Breast epithelium (tissue), 4 donors: ENCODE measurements at regions not wholly inside any gene's neighbourhood (a gene's known extent, or its start where the extent isn't known, plus 50 kb on each side); places are given as distances from the start of the nearest gene placed in this dataset.
"Not testable (repeated sequence)": the region's sequence is repeated elsewhere in the genome, so short reads cannot be mapped to it uniquely, and the experiment has no call there.

ENCODE experiments used
- DNase-seq, 2 donors: peaks; one replicate each; pipeline ENCODE4 v3.0.0-alpha.2; 2019; ENCODE audit warnings: low spot score in 2 of 2
- H3K27ac ChIP-seq, 2 donors: fragments of 200-600 bp; sonication (generic) in 1 of 2; one replicate each; pipeline ENCODE4 v1.5.1; 2016 to 2019; ENCODE audit warnings: mild to moderate bottlenecking in 1 of 2
- H3K27me3 ChIP-seq, 2 donors: fragments of 200-600 bp; sonication (generic) in 1 of 2; one replicate each; pipeline versions ENCODE4 v1.5.1 to v1.6.0; 2017 to 2019; ENCODE audit warnings: control low read depth in 1 of 2, mild to moderate bottlenecking in 1 of 2
- H3K36me3 ChIP-seq: fragments of 200-600 bp; one replicate; pipeline ENCODE4 v1.5.1; 2019
- H3K4me1 ChIP-seq, 2 donors: fragments of 200-600 bp; sonication (generic); one replicate each; pipeline ENCODE4 v1.5.1; 2016 to 2019; ENCODE audit warnings: control low read depth in 1 of 2
- H3K4me3 ChIP-seq, 3 donors: fragments of 200-600 bp; sonication (generic); 1 replicate in 2 of 3; 2 replicates in 1 of 3; pipeline ENCODE4 v1.5.1; 2016 to 2019; ENCODE audit warnings: mild to moderate bottlenecking in 3 of 3, moderate library complexity in 2 of 3
- H3K9me3 ChIP-seq, 2 donors: fragments of 200-600 bp; sonication (generic) in 1 of 2; one replicate each; pipeline ENCODE4 v1.5.1; 2016 to 2019; ENCODE audit warnings: control low read depth in 1 of 2
- intact Hi-C: fragments of 100-400 bp; cut with DNase I; formaldehyde crosslinking; loops from one replicate; pipeline ENCODE4 v1.15.1; 2023; ENCODE audit warnings: low total_unique reads

DNA sequence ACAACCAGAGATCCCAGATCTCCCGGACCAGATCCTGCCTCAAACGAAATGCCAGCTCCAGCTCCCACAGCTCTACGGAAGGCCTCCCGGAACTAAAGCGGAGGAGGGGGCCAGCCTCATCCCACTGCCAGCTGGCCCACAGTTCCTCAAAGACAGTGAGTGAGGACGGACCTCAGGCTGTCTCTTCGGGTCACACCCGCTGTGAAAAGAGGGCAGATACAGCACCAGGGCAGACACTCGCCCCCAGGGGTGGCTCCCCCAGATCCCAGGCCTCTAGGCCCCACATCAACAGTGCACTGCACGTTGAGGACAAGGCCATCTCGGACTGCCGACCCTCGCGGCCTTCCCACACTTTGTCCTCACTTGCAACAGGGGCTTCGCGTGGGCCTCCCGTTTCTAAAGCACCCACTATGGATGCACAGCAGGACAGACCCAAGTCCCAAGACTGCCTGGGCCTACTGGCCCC is 148.3 kb upstream of the C1QTNF3 start:
- H3K27me3 ChIP-seq, H3K36me3 ChIP-seq, H3K9me3 ChIP-seq, intact Hi-C loops, H3K4me1 ChIP-seq, H3K27ac ChIP-seq, H3K4me3 ChIP-seq: not testable (repeated sequence)
- peak in 1 of 2 donors; percentile 64 for DNase-seq

DNA sequence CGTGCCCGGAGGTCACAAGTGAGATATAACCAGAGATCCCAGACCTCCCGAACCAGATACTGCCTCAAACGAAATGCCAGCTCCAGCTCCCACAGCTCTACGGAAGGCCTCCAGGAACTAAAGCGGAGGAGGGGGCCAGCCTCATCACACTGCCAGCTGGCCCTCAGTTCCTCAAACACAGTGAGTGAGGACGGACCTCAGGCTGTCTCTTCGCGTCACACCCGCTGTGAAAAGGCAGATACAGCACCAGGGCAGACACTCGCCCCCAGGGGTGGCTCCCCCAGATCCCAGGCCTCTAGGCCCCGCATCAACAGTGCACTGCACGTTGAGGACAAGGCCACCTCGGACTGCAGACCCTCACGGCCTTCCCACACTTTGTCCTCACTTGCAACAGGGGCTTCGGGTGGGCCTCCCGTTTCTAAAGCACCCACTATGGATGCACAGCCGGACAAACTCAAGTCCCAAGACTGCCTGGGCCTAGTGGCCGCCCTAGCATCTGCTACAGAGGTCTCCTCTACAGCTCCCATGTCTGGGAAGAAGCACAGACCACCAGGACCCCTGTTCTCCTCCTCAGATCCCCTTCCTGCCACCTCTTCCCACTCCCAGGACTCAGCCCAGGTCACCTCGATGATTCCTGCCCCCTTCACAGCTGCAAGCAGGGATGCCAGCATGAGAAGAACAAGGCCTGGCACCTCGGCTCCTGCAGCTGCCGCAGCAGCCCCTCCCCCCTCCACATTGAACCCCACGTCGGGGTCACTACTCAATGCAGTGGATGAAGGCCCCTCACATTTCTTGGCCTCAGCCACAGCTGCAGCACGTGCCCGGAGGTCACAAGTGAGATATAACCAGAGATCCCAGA is 149.3 kb upstream of the C1QTNF3 start:
- H3K4me1 ChIP-seq, H3K27me3 ChIP-seq, H3K36me3 ChIP-seq, H3K27ac ChIP-seq, H3K4me3 ChIP-seq, intact Hi-C loops, H3K9me3 ChIP-seq: not testable (repeated sequence)
- DNase-seq, result peak in 1 of 2 donors; percentile 33

DNA sequence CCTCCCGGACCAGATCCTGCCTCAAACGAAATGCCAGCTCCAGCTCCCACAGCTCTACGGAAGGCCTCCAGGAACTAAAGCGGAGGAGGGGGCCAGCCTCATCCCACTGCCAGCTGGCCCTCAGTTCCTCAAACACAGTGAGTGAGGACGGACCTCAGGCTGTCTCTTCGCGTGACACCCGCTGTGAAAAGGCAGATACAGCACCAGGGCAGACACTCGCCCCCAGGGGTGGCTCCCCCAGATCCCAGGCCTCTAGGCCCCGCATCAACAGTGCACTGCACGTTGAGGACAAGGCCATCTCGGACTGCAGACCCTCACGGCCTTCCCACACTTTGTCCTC is 149.9 kb upstream of the C1QTNF3 start:
- H3K4me3 ChIP-seq, result not testable (repeated sequence)

DNA sequence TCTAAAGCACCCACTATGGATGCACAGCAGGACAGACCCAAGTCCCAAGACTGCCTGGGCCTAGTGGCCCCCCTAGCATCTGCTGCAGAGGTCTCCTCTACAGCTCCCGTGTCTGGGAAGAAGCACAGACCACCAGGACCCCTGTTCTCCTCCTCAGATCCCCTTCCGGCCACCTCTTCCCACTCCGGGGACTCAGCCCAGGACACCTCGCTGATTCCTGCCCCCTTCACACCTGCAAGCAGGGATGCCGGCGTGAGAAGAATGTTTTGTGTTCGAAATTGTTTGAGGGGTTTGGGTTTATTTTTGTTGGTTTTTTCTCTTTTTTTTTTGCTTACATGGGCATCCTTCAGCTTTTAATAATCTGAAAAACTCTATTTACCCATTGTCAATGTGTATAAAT is 150.3 kb upstream of the C1QTNF3 start:
- intact Hi-C loops, H3K9me3 ChIP-seq, H3K36me3 ChIP-seq, H3K27me3 ChIP-seq, H3K4me3 ChIP-seq, H3K4me1 ChIP-seq, H3K27ac ChIP-seq, DNase-seq: not testable (repeated sequence)

More for the DNA sequence above, 149.9 kb upstream of the C1QTNF3 start:
- H3K36me3 ChIP-seq, intact Hi-C loops, H3K4me1 ChIP-seq, H3K9me3 ChIP-seq, H3K27ac ChIP-seq, DNase-seq, H3K27me3 ChIP-seq: not testable (repeated sequence)

DNA sequence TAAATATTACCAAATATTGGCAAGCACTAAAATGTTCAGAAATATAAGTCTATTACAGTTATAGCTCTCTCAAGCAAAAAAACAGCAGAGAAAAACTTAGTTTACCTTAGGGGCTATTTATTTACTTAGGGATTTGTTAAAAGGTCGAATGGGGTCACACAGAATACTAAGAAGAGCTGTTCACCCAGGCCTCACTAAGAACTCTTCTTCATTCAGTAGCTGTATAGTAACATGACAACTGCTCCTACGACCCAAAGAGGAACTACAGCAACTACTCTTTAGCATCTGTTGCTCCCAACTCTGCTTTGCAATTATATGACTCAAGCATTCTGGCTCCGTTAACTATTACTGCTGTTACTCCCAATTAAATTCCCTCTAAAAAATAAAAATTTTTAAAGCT is 150.8 kb upstream of the C1QTNF3 start:
- H3K27ac ChIP-seq, H3K4me1 ChIP-seq, DNase-seq, H3K36me3 ChIP-seq, H3K4me3 ChIP-seq, intact Hi-C loops, H3K9me3 ChIP-seq, H3K27me3 ChIP-seq: not testable (repeated sequence)

DNA sequence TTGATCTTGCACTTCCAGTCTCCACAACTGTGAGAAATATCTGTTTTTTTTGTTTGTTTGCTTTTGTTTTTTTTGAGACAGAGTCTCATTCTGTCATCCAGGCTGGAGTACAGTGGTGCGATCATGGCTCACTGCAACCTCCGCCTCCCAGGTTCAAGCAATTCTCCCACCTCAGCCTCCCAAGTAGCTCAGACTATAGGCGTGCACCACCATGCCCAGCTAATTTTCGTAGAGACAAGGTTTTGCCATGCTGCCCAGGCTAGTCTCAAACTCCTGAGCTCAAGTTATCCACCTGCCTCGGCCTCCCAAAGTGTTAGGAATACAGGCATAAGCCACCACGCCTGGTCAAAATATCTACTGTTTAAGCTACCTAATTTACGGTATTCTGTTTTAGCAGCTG is 153.1 kb upstream of the C1QTNF3 start:
- DNase-seq, H3K27me3 ChIP-seq, intact Hi-C loops, H3K27ac ChIP-seq, H3K9me3 ChIP-seq, H3K36me3 ChIP-seq, H3K4me1 ChIP-seq, H3K4me3 ChIP-seq: not testable (repeated sequence)

DNA sequence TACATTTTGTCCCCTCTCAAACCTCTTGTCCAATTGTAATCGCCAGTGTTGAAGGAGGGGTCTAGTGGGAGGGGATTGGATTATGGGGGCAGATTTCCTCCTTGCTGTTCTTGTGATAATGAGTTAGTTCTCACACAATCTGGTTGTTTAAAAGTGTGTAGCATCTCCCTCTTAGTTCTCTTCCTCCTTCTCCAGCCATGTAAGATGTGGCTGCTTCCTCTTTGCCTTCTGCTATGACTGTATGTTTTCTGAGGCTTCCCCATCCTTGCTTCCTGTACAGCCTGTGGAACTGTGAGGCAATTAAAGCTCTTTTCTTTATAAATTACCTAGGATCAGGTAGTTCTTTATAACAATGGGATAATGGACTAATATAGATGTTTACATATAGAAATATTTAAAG is 162.3 kb upstream of the C1QTNF3 start:
- intact Hi-C loops, H3K27ac ChIP-seq, H3K9me3 ChIP-seq, DNase-seq, H3K36me3 ChIP-seq, H3K4me3 ChIP-seq, H3K4me1 ChIP-seq, H3K27me3 ChIP-seq: not testable (repeated sequence)

DNA sequence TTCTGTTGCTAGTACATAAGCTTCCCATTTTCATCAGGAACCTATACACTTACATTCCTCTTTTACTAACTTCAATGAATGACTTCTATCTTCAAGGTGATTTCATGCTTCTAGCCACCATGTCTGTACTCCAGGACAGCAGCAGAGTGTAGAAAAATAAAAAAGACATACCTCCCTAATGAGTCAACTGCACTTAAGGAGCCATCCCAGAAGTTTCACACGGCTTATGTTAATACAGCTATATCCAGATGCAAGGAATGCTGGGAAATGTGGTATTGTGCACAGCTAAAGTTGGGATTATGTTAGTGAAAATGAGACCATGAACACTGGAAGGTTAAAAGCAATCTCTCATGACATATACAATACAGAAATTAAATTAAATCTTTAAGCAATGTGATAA is 174.4 kb upstream of the C1QTNF3 start:
- H3K4me1 ChIP-seq, H3K27ac ChIP-seq, H3K36me3 ChIP-seq, H3K9me3 ChIP-seq, H3K27me3 ChIP-seq, intact Hi-C loops, DNase-seq, H3K4me3 ChIP-seq: not testable (repeated sequence)

DNA sequence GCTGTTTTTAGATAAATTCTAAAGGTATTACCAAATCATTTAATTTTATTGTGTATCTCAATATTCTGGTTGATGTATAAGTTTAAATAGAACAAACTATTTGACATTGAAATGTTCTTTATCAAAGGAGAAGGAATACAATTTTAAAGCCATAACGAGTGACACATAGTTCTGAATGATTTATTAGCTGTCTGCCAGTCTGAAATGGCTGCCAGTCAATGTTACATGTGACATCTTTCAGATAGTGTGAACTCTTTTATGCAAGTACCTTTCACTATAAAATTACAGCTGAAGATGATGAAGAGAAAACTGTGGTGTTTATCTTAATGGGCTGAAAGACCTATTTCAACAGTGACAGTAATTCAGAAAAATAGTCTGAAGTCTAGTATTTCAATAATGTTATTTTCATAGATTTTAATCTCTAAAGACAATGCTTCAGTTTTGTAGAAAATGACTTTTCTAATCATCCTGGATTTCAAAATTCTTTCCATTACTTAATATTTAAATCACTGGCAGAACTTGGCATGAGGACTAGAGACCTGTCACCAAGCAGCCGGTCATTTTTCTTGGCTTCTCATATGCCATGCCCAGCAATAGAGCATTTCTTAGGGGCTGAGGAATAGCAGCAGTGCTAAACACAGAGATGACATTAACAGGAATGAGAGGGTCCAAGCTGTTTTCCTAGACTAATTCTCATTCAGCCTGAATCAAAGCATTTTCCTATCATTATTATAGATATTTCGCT is 178.5 kb upstream of the C1QTNF3 start:
- H3K4me3 ChIP-seq, H3K9me3 ChIP-seq, H3K27ac ChIP-seq, intact Hi-C loops, DNase-seq, H3K27me3 ChIP-seq, H3K36me3 ChIP-seq, H3K4me1 ChIP-seq: not testable (repeated sequence)

DNA sequence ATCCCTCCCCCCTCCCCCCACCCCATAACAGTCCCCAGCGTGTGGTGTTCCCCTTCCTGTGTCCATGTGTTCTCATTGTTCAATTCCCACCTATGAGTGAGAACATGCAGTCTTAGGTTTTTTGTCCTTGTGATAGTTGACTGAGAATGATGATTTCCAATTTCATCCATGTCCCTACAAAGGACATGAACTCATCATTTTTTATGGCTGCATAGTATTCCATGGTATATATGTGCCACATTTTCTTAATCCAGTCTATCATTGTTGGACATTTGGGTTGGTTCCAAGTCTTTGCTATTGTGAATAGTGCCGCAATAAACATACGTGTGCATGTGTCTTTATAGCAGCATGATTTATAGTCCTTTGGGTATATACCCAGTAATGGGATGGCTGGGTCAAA is 180.1 kb upstream of the C1QTNF3 start:
- H3K9me3 ChIP-seq, H3K4me1 ChIP-seq, H3K27me3 ChIP-seq, H3K27ac ChIP-seq, DNase-seq, H3K36me3 ChIP-seq, intact Hi-C loops, H3K4me3 ChIP-seq: not testable (repeated sequence)

DNA sequence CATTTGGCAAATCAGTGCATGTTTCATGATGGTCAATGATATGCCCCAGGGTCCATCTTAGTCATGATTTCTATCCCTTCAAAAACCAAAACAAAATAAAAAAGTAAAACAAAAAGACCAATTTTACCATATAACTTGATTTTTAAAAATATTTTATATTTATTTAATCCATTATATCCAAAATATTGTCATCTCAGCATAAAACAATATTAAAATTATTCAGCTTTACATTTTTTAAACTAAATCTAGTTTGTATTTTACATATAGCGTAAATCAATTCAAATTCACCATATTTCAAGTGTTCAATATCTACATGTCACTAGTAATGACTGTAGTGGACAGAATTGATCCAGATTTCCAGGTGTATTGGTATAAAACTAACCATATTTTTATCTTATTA is 187.4 kb upstream of the C1QTNF3 start:
- H3K27me3 ChIP-seq, DNase-seq, H3K36me3 ChIP-seq, intact Hi-C loops, H3K4me1 ChIP-seq, H3K9me3 ChIP-seq, H3K27ac ChIP-seq, H3K4me3 ChIP-seq: not testable (repeated sequence)

DNA sequence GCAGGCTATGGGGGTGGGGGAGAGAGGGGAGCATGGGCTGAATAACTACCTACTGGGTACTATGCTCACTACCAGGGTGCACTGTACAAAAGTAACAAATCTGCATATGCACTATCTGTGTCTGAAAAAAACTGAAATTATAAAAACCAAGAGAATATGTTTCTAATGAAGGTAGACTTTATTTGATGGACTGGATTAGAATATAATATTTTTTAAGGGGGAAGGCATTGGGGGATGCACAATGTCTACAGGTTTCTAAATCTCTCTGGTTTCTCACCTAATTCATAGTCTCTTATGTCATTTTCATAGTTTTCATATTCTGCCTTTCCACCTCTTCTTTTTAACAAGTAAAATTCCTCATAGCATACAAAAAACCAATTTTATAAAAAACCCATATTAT is 200.8 kb upstream of the C1QTNF3 start:
- H3K36me3 ChIP-seq, H3K27ac ChIP-seq, DNase-seq, H3K4me1 ChIP-seq, intact Hi-C loops, H3K9me3 ChIP-seq, H3K27me3 ChIP-seq: not testable (repeated sequence)
- peak overlapping the region in 2 of 3 donors; percentile 59 to 80 for H3K4me3 ChIP-seq

DNA sequence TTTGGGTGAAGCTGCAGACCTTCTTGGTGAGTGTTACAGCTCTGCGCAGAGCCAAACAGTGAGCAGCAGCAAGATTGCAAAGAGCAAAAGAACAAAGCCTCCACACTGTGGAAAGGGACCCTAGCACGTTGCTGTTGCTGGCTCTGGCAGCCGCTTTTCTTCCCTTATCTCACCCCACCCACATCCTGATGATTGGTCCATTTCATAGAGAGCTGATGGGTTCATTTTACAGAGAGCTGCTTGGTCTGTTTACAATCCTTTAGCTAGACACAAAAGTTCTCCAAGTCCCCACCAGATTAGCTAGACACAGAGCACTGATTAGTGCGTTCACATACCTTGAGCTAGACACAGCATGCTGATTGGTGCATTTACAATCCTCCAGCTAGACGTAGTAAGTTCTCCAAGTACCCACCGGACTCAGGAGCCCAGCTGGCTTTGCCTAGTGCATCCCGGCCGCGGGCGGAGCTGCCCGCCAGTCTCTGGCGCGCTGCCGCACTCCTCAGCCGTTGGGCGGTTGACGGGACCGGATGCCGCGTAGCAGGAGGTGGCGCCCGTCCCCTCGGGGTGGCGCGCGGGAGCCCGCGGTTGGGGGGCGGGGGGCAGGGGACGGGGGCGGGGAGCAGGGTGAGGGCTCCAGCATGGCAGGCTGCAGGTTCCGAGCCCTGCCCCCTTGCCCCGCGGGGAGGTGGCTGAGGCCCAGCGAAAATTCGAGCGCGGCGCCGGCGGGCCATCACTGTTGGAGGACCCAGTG is 201.4 kb upstream of the C1QTNF3 start:
- Histone ChIP-seq H3K4me3 (peak overlapping the region; percentile 51 to 80 (median 59)), H3K27ac (peak overlapping the region; percentile 87 to 98)
- H3K36me3 ChIP-seq, intact Hi-C loops, H3K9me3 ChIP-seq, H3K27me3 ChIP-seq, H3K4me1 ChIP-seq: not testable (repeated sequence)
- peak; percentile 64 to 78 for DNase-seq
